ENCODE measurements at regions not wholly inside any gene's neighbourhood (a gene's known extent, or its start where the extent isn't known, plus 50 kb on each side); places are given as distances from the start of the nearest gene placed in this dataset.

DNA sequence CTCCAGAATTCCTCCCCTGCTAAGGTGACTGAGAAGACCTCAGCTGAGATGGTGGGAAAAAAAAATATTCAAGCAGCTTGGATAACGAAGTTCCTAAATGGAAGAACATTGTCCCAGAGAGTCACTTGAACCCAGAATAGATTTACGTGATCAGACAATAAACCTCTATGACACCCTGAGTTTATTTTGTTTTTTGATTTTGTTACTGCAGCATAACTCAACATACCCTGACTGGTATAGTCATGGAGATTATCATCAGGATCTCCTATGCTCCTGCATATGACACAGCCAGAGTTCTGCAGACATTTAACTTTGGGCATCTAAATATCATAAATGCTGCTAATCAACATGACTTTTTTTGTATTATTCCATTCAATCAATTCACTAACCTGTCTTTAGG, 282.9 kb downstream of the RASEF start:
- Histone ChIP-seq H4K91ac (ENCODE audit: low read depth, low read length, poor library complexity) (no peak overlapping the region), H3K36me3 (replicated peaks in 1 of 2; ENCODE audit: control insufficient read depth in 2 of 2, insufficient read depth in 2 of 2, low read length in 2 of 2) (no peaks in the 10 kb centered on the region), H3K27me3 (ENCODE audit: control insufficient read depth in 3 of 3, insufficient read depth in 3 of 3, low read depth in 1 of 3, low read length in 3 of 3) (no peaks in the 10 kb centered on the region), H3K18ac (ENCODE audit: low read length) (no peak overlapping the region), H3K4me3 (ENCODE audit: low read length in 2 of 2) (no peak overlapping the region), H4K8ac (ENCODE audit: low read depth, low read length) (no peak overlapping the region), H2BK120ac (ENCODE audit: low read depth, low read length) (no peak overlapping the region), H3K79me1 (ENCODE audit: low read depth, low read length) (no peaks in the 10 kb centered on the region), H3K4ac (ENCODE audit: low read length) (no peak overlapping the region), H2AFZ (ENCODE audit: low read length) (no peak overlapping the region), H3K4me1 (ENCODE audit: control insufficient read depth in 2 of 2, insufficient read depth in 1 of 2, low read depth in 1 of 2, low read length in 2 of 2) (no peaks in the 10 kb centered on the region), H2BK5ac (ENCODE audit: low read length) (no peak overlapping the region), H2BK15ac (ENCODE audit: low read length) (no peak overlapping the region), H2AK5ac (ENCODE audit: low read depth, low read length) (no peak overlapping the region), H3K23ac (ENCODE audit: low read depth, low read length, poor library complexity) (no peak overlapping the region), H3K14ac (ENCODE audit: low read length) (no peak overlapping the region), H3K9ac (ENCODE audit: low read depth, low read length, poor library complexity) (no peak overlapping the region), H2BK12ac (ENCODE audit: low read length) (no peak overlapping the region), H3K4me2 (ENCODE audit: insufficient read depth, low read length, poor library complexity, severe bottlenecking) (no peak overlapping the region), H3K27ac (replicated peaks; ENCODE audit: low read length) (no peak overlapping the region), H3K9me3 (replicated peaks in 1 of 2; ENCODE audit: control insufficient read depth in 2 of 2, insufficient read depth in 1 of 2, low read depth in 1 of 2, low read length in 2 of 2) (no peaks in the 10 kb centered on the region)
- DNase-seq (ENCODE audit: low spot score), result no peak
- no CpG with 5 or more reads among the region's 2 CpGs for WGBS, 2 donors (ENCODE audit: extremely low coverage in 2 of 2, insufficient read length in 2 of 2, insufficient replicate concordance in 1 of 2)

DNA sequence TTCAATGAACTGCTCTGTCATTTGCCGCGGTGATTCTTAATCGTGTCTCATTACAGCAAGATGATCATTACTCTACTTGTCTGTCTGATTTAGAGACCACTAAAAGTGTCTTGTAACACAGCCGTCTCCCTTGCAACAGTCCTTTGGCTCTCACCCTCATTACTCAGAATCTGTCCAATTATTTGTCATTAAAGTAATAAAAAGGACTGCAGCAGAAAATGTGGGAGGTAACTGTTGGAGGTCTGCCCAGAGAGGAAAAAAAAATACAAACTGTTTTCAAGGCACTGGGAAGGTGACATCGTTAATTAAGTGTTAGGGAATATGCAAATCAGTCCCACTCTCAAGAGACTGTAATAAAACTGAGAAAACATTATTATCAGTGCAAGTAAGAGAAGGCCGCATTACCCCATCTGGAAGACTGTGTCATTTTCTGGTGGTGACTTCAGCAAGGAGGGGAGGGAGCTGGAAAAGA, 281.0 kb downstream of the RASEF start:
- H3K14ac ChIP-seq (ENCODE audit: low read length), result no peak overlapping the region
- H2BK12ac ChIP-seq (ENCODE audit: low read length), result no peak overlapping the region
- no peak overlapping the region for H3K4me2 ChIP-seq (ENCODE audit: insufficient read depth, low read length, poor library complexity, severe bottlenecking)
- no peaks in the 10 kb centered on the region for H3K79me1 ChIP-seq (ENCODE audit: low read depth, low read length)
- H3K4me1 ChIP-seq (ENCODE audit: control insufficient read depth in 2 of 2, insufficient read depth in 1 of 2, low read depth in 1 of 2, low read length in 2 of 2), result no peaks in the 10 kb centered on the region
- H3K9me3 ChIP-seq (replicated peaks in 1 of 2; ENCODE audit: control insufficient read depth in 2 of 2, insufficient read depth in 1 of 2, low read depth in 1 of 2, low read length in 2 of 2), result no peaks in the 10 kb centered on the region
- H2BK120ac ChIP-seq (ENCODE audit: low read depth, low read length), result no peak overlapping the region
- H3K27me3 ChIP-seq (ENCODE audit: control insufficient read depth in 3 of 3, insufficient read depth in 3 of 3, low read depth in 1 of 3, low read length in 3 of 3), result no peaks in the 10 kb centered on the region
- H3K23ac ChIP-seq (ENCODE audit: low read depth, low read length, poor library complexity), result no peak overlapping the region
- WGBS, 2 donors (ENCODE audit: extremely low coverage in 2 of 2, insufficient read length in 2 of 2, insufficient replicate concordance in 1 of 2), result no CpG with 5 or more reads among the region's 6 CpGs
- H4K8ac ChIP-seq (ENCODE audit: low read depth, low read length), result no peak overlapping the region
- H3K9ac ChIP-seq (ENCODE audit: low read depth, low read length, poor library complexity), result no peak overlapping the region
- no peak overlapping the region for H2AK5ac ChIP-seq (ENCODE audit: low read depth, low read length)
- no peak overlapping the region for H3K18ac ChIP-seq (ENCODE audit: low read length)
- no peak overlapping the region for H3K4me3 ChIP-seq (ENCODE audit: low read length in 2 of 2)
- H3K4ac ChIP-seq (ENCODE audit: low read length), result no peak overlapping the region
- no peak overlapping the region for H4K91ac ChIP-seq (ENCODE audit: low read depth, low read length, poor library complexity)
- no peak overlapping the region for H2BK5ac ChIP-seq (ENCODE audit: low read length)
- H2BK15ac ChIP-seq (ENCODE audit: low read length), result no peak overlapping the region
- H2AFZ ChIP-seq (ENCODE audit: low read length), result no peak overlapping the region
- no peaks in the 10 kb centered on the region for H3K36me3 ChIP-seq (replicated peaks in 1 of 2; ENCODE audit: control insufficient read depth in 2 of 2, insufficient read depth in 2 of 2, low read length in 2 of 2)
- no peak for DNase-seq (ENCODE audit: low spot score)
- no peak overlapping the region for H3K27ac ChIP-seq (replicated peaks; ENCODE audit: low read length)

DNA sequence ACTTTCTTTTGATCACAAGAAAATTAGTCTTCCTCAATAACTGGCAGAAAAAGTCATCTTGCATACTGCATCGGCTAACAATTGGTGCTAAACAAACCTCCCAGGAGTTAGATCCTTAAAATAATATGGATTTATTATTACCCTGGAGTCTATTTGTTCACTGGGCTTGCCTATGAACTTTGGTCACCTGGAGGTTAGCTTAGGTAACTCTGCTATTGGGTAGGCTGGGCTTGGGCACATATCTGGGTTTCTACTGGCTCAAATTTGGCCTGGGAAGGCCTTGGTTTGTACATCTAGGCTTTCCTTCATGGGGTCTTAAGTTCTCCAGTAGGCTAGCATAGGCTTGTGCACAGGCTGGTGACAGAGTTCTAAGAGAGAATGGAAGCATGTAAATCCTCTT, 279.9 kb downstream of the RASEF start:
- H3K14ac ChIP-seq (ENCODE audit: low read length), result no peak overlapping the region
- no peak overlapping the region for H3K27ac ChIP-seq (replicated peaks; ENCODE audit: low read length)
- no peak overlapping the region for H2BK12ac ChIP-seq (ENCODE audit: low read length)
- H3K4ac ChIP-seq (ENCODE audit: low read length), result no peak overlapping the region
- H4K91ac ChIP-seq (ENCODE audit: low read depth, low read length, poor library complexity), result no peak overlapping the region
- H3K27me3 ChIP-seq (ENCODE audit: control insufficient read depth in 3 of 3, insufficient read depth in 3 of 3, low read depth in 1 of 3, low read length in 3 of 3), result no peaks in the 10 kb centered on the region
- H3K4me1 ChIP-seq (ENCODE audit: control insufficient read depth in 2 of 2, insufficient read depth in 1 of 2, low read depth in 1 of 2, low read length in 2 of 2), result no peaks in the 10 kb centered on the region
- no peak overlapping the region for H3K4me2 ChIP-seq (ENCODE audit: insufficient read depth, low read length, poor library complexity, severe bottlenecking)
- no peak overlapping the region for H2BK120ac ChIP-seq (ENCODE audit: low read depth, low read length)
- H4K8ac ChIP-seq (ENCODE audit: low read depth, low read length), result no peak overlapping the region
- H3K9me3 ChIP-seq (replicated peaks in 1 of 2; ENCODE audit: control insufficient read depth in 2 of 2, insufficient read depth in 1 of 2, low read depth in 1 of 2, low read length in 2 of 2), result no peaks in the 10 kb centered on the region
- H2AK5ac ChIP-seq (ENCODE audit: low read depth, low read length), result no peak overlapping the region
- no peak overlapping the region for H3K4me3 ChIP-seq (ENCODE audit: low read length in 2 of 2)
- no CpG with 5 or more reads among the region's 1 CpG for WGBS, 2 donors (ENCODE audit: extremely low coverage in 2 of 2, insufficient read length in 2 of 2, insufficient replicate concordance in 1 of 2)
- H2BK5ac ChIP-seq (ENCODE audit: low read length), result no peak overlapping the region
- DNase-seq (ENCODE audit: low spot score), result no peak
- no peaks in the 10 kb centered on the region for H3K79me1 ChIP-seq (ENCODE audit: low read depth, low read length)
- H3K36me3 ChIP-seq (replicated peaks in 1 of 2; ENCODE audit: control insufficient read depth in 2 of 2, insufficient read depth in 2 of 2, low read length in 2 of 2), result no peaks in the 10 kb centered on the region
- no peak overlapping the region for H3K9ac ChIP-seq (ENCODE audit: low read depth, low read length, poor library complexity)
- H2BK15ac ChIP-seq (ENCODE audit: low read length), result no peak overlapping the region
- H3K23ac ChIP-seq (ENCODE audit: low read depth, low read length, poor library complexity), result no peak overlapping the region
- H3K18ac ChIP-seq (ENCODE audit: low read length), result no peak overlapping the region
- H2AFZ ChIP-seq (ENCODE audit: low read length), result no peak overlapping the region

DNA sequence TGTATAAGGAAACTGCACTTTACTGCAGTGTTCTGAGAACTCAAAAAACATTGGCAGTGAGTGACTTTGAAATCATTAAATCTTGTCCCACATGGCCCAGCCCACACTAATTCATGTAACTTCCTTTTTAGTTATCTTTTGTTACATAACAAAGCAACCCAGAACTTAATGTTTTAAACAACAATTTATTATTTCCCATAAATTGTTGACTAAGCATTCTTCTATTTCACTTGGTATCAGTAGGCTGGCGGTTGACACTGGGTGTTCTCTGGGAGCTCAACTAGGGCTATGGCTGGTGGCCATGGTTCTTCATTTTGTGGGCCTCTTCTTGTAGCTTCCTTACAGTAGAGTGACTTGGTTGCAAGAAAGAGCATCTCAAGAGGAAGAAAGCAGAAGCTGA, 278.4 kb downstream of the RASEF start:
- no peak overlapping the region for H3K27ac ChIP-seq (replicated peaks; ENCODE audit: low read length)
- no CpG with 5 or more reads among the region's 1 CpG for WGBS, 2 donors (ENCODE audit: extremely low coverage in 2 of 2, insufficient read length in 2 of 2, insufficient replicate concordance in 1 of 2)
- no peak overlapping the region for H2BK12ac ChIP-seq (ENCODE audit: low read length)
- H3K79me1 ChIP-seq (ENCODE audit: low read depth, low read length), result no peaks in the 10 kb centered on the region
- H4K91ac ChIP-seq (ENCODE audit: low read depth, low read length, poor library complexity), result no peak overlapping the region
- no peak overlapping the region for H3K9ac ChIP-seq (ENCODE audit: low read depth, low read length, poor library complexity)
- H2AFZ ChIP-seq (ENCODE audit: low read length), result no peak overlapping the region
- H2AK5ac ChIP-seq (ENCODE audit: low read depth, low read length), result no peak overlapping the region
- no peaks in the 10 kb centered on the region for H3K4me1 ChIP-seq (ENCODE audit: control insufficient read depth in 2 of 2, insufficient read depth in 1 of 2, low read depth in 1 of 2, low read length in 2 of 2)
- no peak overlapping the region for H2BK15ac ChIP-seq (ENCODE audit: low read length)
- no peak overlapping the region for H2BK120ac ChIP-seq (ENCODE audit: low read depth, low read length)
- no peak for DNase-seq (ENCODE audit: low spot score)
- H3K14ac ChIP-seq (ENCODE audit: low read length), result no peak overlapping the region
- H3K23ac ChIP-seq (ENCODE audit: low read depth, low read length, poor library complexity), result no peak overlapping the region
- no peak overlapping the region for H3K4me2 ChIP-seq (ENCODE audit: insufficient read depth, low read length, poor library complexity, severe bottlenecking)
- no peak overlapping the region for H3K4me3 ChIP-seq (ENCODE audit: low read length in 2 of 2)
- H3K18ac ChIP-seq (ENCODE audit: low read length), result no peak overlapping the region
- no peaks in the 10 kb centered on the region for H3K36me3 ChIP-seq (replicated peaks in 1 of 2; ENCODE audit: control insufficient read depth in 2 of 2, insufficient read depth in 2 of 2, low read length in 2 of 2)
- no peaks in the 10 kb centered on the region for H3K9me3 ChIP-seq (replicated peaks in 1 of 2; ENCODE audit: control insufficient read depth in 2 of 2, insufficient read depth in 1 of 2, low read depth in 1 of 2, low read length in 2 of 2)
- H2BK5ac ChIP-seq (ENCODE audit: low read length), result no peak overlapping the region
- no peaks in the 10 kb centered on the region for H3K27me3 ChIP-seq (ENCODE audit: control insufficient read depth in 3 of 3, insufficient read depth in 3 of 3, low read depth in 1 of 3, low read length in 3 of 3)
- no peak overlapping the region for H3K4ac ChIP-seq (ENCODE audit: low read length)
- no peak overlapping the region for H4K8ac ChIP-seq (ENCODE audit: low read depth, low read length)
